ENCODE measurements at regions not wholly inside any gene's neighbourhood (a gene's known extent, or its start where the extent isn't known, plus 50 kb on each side); places are given as distances from the start of the nearest gene placed in this dataset.

DNA sequence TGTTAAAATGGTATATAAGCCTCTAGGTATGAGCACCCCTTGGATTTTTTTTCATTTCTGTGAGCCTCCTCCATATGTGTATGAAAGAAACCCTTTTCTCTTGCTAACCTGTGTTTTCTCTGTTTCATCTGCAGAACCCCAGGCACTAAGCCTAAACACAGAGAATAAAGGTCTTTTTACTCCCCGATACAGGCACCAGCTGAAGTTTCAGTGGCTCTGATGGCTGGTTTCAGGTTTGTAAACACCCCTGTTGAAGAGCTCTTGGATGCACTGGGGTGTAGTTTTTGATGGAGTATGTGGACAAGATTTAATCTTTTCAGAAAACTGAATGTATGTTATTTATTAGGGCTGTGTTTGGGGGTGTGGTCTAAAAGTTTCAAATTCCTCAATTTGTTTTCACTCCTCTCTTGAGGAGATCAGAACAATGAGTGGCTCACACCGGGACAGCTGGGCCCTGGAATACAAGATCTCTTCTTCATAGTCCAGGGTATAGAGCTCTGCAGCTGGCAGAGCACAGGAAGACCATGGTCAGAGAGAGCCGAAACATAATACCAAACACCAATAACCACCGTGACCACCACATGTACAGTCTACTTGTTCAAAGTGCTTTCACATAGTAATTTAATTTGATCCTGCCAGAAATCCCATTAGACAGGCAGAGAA, 50.2 kb upstream of the VTCN1 start:
- no peaks in the 10 kb centered on the region for H3K27me3 ChIP-seq
- DNase-seq = no peak
- no peaks in the 10 kb centered on the region for H3K4me1 ChIP-seq
- no peak for ATAC-seq
- no peak overlapping the region for H3K4me3 ChIP-seq
- FAIRE-seq = no peak
- intact Hi-C loops (cut with DNase I) = no loop called here
- no peaks in the 10 kb centered on the region for H3K36me3 ChIP-seq
- H3K9me3 ChIP-seq = no peaks in the 10 kb centered on the region
- H3K27ac ChIP-seq = no peak overlapping the region
- 92 to 95% methylated on average over 4 of the region's 4 CpGs for WGBS, 2 donors
- TF ChIP-seq, protein P1, sequence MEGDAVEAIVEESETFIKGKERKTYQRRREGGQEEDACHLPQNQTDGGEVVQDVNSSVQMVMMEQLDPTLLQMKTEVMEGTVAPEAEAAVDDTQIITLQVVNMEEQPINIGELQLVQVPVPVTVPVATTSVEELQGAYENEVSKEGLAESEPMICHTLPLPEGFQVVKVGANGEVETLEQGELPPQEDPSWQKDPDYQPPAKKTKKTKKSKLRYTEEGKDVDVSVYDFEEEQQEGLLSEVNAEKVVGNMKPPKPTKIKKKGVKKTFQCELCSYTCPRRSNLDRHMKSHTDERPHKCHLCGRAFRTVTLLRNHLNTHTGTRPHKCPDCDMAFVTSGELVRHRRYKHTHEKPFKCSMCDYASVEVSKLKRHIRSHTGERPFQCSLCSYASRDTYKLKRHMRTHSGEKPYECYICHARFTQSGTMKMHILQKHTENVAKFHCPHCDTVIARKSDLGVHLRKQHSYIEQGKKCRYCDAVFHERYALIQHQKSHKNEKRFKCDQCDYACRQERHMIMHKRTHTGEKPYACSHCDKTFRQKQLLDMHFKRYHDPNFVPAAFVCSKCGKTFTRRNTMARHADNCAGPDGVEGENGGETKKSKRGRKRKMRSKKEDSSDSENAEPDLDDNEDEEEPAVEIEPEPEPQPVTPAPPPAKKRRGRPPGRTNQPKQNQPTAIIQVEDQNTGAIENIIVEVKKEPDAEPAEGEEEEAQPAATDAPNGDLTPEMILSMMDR (IDR thresholded peaks at IDR 0.05) = no peak

All from pancreas (tissue), 10 donors.